ENCODE measurements at regions not wholly inside any gene's neighbourhood (a gene's known extent, or its start where the extent isn't known, plus 50 kb on each side); places are given as distances from the start of the nearest gene placed in this dataset.

DNA sequence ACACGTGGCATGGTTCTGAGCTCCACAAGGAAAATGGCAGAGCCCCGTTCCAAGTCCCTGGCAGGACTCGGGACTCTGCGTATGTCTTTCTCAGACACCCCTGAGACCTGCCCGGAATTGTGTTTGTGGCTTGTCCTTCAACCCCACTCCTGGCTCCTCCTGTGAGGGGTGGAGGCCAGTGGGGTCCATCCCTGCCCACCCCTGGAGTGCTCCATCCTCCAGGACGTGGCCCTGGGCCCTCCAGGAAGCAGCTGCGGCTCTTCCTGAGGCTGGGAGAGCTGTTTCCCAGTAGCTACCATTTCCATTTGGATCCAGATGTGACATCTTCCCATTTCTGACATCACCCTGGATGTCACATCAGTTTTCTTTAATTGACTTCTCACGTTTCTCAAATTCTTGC, 118.7 kb upstream of the C1QTNF9B start:
- no peak overlapping the region for H3K4me3 ChIP-seq (replicated peaks; ENCODE audit: low read depth, low read length)
- TF ChIP-seq, protein P1, sequence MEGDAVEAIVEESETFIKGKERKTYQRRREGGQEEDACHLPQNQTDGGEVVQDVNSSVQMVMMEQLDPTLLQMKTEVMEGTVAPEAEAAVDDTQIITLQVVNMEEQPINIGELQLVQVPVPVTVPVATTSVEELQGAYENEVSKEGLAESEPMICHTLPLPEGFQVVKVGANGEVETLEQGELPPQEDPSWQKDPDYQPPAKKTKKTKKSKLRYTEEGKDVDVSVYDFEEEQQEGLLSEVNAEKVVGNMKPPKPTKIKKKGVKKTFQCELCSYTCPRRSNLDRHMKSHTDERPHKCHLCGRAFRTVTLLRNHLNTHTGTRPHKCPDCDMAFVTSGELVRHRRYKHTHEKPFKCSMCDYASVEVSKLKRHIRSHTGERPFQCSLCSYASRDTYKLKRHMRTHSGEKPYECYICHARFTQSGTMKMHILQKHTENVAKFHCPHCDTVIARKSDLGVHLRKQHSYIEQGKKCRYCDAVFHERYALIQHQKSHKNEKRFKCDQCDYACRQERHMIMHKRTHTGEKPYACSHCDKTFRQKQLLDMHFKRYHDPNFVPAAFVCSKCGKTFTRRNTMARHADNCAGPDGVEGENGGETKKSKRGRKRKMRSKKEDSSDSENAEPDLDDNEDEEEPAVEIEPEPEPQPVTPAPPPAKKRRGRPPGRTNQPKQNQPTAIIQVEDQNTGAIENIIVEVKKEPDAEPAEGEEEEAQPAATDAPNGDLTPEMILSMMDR (IDR thresholded peaks at IDR 0.05; ENCODE audit: low read depth, low read length, missing control alignments), result no peak
- DNase-seq (ENCODE audit: extremely low read depth, low read depth), result no peak

DNA sequence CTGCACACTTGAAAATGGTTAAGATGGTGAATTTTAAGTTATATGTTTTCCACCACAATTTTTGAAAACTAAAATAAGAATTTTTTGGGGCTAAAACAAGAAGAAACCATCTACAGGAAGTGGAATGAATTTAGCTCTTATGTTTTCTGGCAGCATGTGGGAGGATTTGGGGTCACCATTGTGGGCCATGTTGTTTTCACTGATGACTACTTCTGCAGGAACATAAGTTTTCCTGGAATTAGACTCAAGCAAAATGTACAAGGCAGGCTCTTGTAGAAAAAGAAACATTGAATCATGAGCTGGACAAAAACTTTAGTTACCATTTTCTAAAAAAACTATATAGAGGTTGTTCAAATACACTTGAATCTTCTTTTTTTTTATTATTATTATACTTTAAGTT, 125.3 kb upstream of the C1QTNF9B start:
- H3K4me3 ChIP-seq (replicated peaks; ENCODE audit: low read depth, low read length), result no peak overlapping the region
- TF ChIP-seq, protein P1 (IDR thresholded peaks at IDR 0.05; ENCODE audit: low read depth, low read length, missing control alignments), result no peak

DNA sequence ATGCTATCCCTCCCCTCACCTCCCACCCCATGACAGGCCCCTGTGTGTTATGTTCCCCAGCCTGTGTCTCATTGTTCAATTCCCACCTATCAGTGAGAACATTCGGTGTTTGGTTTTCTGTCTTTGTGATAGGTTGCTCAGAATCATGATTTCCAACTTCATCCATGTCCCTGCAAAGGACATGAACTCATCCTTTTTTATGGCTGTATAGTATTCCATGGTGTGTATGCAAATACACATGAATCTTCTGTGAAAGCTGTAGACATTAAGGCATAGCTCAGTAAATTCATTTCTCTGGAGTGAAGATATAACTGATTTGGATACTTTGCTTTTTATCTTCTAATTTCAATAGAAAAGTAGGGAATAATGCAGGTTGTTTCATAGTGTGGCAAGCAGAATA, 125.8 kb upstream of the C1QTNF9B start:
- TF ChIP-seq, protein P1 (IDR thresholded peaks at IDR 0.05; ENCODE audit: low read depth, low read length, missing control alignments), result no peak
- no peak for DNase-seq (ENCODE audit: extremely low read depth, low read depth)
- H3K4me3 ChIP-seq (replicated peaks; ENCODE audit: low read depth, low read length), result no peak overlapping the region

More for the DNA sequence above, 125.3 kb upstream of the C1QTNF9B start:
- no peak for DNase-seq (ENCODE audit: extremely low read depth, low read depth)

DNA sequence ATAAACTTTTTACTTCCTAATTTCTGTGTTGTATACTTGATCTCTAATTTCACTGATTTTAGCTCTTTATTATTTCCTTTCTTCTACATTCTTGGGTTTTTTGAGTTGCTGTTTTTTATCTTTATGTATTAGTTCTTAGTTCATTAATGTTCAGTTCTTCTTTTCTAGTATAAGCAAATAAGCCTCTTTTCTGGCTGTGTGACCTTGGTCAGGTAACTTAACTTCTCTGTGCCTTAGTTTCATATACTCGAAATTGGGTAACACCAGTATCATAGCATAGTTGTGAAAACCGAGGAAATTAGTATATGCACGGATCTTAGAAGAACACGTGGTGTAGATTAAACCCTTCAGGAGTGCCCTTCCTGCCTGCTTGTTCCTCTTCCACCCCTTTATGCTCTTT, 130.2 kb upstream of the C1QTNF9B start:
- TF ChIP-seq, protein P1 (IDR thresholded peaks at IDR 0.05; ENCODE audit: low read depth, low read length, missing control alignments), result no peak
- no peak overlapping the region for H3K4me3 ChIP-seq (replicated peaks; ENCODE audit: low read depth, low read length)
- no peak for DNase-seq (ENCODE audit: extremely low read depth, low read depth)

DNA sequence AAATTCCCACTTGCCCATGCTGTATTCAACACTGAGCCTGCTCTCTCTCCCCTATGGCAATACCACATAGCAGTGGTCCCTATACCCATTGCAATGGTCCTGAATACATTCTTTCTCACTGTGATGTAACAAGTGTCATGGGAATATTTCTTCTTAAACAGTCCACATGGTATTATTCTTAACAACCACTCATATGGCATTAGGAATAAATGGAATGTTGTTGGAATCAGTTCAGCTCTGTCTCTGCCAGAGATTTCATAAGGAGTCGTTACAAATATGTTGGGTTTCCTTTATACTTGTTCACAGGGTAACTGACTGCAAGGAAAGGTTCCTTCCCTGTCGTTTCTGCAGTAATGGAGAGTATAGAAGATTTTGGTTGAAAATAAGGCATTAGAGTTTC, 128.3 kb upstream of the SPATA13 start:
- H3K4me3 ChIP-seq (replicated peaks; ENCODE audit: low read depth, low read length), result no peak overlapping the region
- TF ChIP-seq, protein P1 (IDR thresholded peaks at IDR 0.05; ENCODE audit: low read depth, low read length, missing control alignments), result no peak
- DNase-seq (ENCODE audit: extremely low read depth, low read depth), result peak; percentile 38

DNA sequence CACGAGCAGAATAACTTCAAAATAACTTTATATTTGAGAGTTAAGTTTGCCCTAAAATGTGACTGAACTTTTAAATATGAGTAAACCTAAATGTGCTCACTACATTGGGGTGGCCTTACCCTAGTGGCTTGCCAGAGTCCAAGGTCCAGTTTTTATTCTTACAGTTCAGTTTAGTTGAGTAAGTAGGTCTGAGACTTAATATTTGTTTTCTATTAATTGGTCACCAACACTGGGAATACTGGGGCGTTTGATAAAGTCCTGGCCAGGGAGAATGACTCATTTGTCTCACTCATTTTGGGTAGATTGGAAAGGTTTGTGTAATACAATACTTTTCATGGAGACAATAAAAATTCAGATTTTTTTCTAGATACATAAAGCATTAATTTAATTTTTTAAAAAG, 127.8 kb upstream of the SPATA13 start:
- H3K4me3 ChIP-seq (replicated peaks; ENCODE audit: low read depth, low read length), result no peak overlapping the region
- no peak for DNase-seq (ENCODE audit: extremely low read depth, low read depth)
- TF ChIP-seq, protein P1 (IDR thresholded peaks at IDR 0.05; ENCODE audit: low read depth, low read length, missing control alignments), result no peak

All from HFF-Myc (cell line).